ENCODE measurements at regions not wholly inside any gene's neighbourhood (a gene's known extent, or its start where the extent isn't known, plus 50 kb on each side); places are given as distances from the start of the nearest gene placed in this dataset.
"Not testable (repeated sequence)": the region's sequence is repeated elsewhere in the genome, so short reads cannot be mapped to it uniquely, and the experiment has no call there.

- TF ChIP-seq, protein P1, sequence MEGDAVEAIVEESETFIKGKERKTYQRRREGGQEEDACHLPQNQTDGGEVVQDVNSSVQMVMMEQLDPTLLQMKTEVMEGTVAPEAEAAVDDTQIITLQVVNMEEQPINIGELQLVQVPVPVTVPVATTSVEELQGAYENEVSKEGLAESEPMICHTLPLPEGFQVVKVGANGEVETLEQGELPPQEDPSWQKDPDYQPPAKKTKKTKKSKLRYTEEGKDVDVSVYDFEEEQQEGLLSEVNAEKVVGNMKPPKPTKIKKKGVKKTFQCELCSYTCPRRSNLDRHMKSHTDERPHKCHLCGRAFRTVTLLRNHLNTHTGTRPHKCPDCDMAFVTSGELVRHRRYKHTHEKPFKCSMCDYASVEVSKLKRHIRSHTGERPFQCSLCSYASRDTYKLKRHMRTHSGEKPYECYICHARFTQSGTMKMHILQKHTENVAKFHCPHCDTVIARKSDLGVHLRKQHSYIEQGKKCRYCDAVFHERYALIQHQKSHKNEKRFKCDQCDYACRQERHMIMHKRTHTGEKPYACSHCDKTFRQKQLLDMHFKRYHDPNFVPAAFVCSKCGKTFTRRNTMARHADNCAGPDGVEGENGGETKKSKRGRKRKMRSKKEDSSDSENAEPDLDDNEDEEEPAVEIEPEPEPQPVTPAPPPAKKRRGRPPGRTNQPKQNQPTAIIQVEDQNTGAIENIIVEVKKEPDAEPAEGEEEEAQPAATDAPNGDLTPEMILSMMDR (IDR thresholded peaks at IDR 0.05): not testable (repeated sequence)
- not testable (repeated sequence) for TF ChIP-seq HEYL (CRISPR knock-in tag; IDR thresholded peaks at IDR 0.05); KDM5A (IDR thresholded peaks at IDR 0.05); POLR2A (IDR thresholded peaks at IDR 0.05; ENCODE audit: low read length); HMGXB4 (CRISPR knock-in tag; IDR thresholded peaks at IDR 0.05; ENCODE audit: borderline replicate concordance)
Observed at GRCh38 chr2:52584071-52584470, 1183.5 kb upstream of the CHAC2 start.

All from A549 (cell line).